Astrocyte (in vitro differentiated cells and primary cell): ENCODE measurements at regions not wholly inside any gene's neighbourhood (a gene's known extent, or its start where the extent isn't known, plus 50 kb on each side); places are given as distances from the start of the nearest gene placed in this dataset.

Experiments used
- CTCF ChIP-seq: IDR thresholded peaks from 2 replicates; pipeline ENCODE4 v1.5.1; 2011; ENCODE audit warnings: low read depth, mild to moderate bottlenecking, inconsistent platforms, low read length, moderate library complexity; ENCODE audit not compliant: insufficient read depth
- EZH2 ChIP-seq: IDR thresholded peaks from 2 replicates; pipeline ENCODE4 v1.6.1; 2012; ENCODE audit warnings: mild to moderate bottlenecking, low read length, inconsistent platforms; ENCODE audit not compliant: insufficient read depth

GRCh38 chr14:83734431-83734830 is 1795.5 kb upstream of the FLRT2 start:
- no peak for TF ChIP-seq CTCF
- no peak for TF ChIP-seq EZH2
